Osteocyte (in vitro differentiated cells): ENCODE measurements at regions not wholly inside any gene's neighbourhood (a gene's known extent, or its start where the extent isn't known, plus 50 kb on each side); places are given as distances from the start of the nearest gene placed in this dataset.

Source experiments
- DNase-seq: peaks from one replicate; pipeline ENCODE4 v3.0.0; 2021; ENCODE audit warnings: mixed read lengths; ENCODE audit not compliant: unreplicated experiment; ENCODE audit errors: extremely low spot score
- H3K27ac Mint-ChIP-seq: one replicate; pipeline ENCODE4 v1.8.0; 2021; ENCODE audit warnings: mild to moderate bottlenecking, mixed read lengths; ENCODE audit not compliant: unreplicated experiment
- H3K27me3 Mint-ChIP-seq: one replicate; pipeline ENCODE4 v1.8.0; 2021; ENCODE audit warnings: mixed read lengths; ENCODE audit not compliant: unreplicated experiment
- H3K36me3 Mint-ChIP-seq: one replicate; pipeline ENCODE4 v1.8.0; 2021; ENCODE audit warnings: mixed read lengths; ENCODE audit not compliant: unreplicated experiment
- H3K4me1 Mint-ChIP-seq: one replicate; pipeline ENCODE4 v1.8.0; 2021; ENCODE audit warnings: mixed read lengths; ENCODE audit not compliant: unreplicated experiment
- H3K4me3 Mint-ChIP-seq: one replicate; pipeline ENCODE4 v1.8.0; 2021; ENCODE audit warnings: mild to moderate bottlenecking, moderate library complexity, mixed read lengths; ENCODE audit not compliant: unreplicated experiment
- H3K9me3 Mint-ChIP-seq: one replicate; pipeline ENCODE4 v1.8.0; 2021; ENCODE audit warnings: mixed read lengths; ENCODE audit not compliant: unreplicated experiment
- CTCF ChIP-seq: fragments of 200-600 bp; sonication (generic); IDR thresholded peaks from 2 replicates; pipeline ENCODE4 v1.5.0; 2021; ENCODE audit warnings: antibody characterized with exemption, mild to moderate bottlenecking, moderate library complexity

- DNase-seq: no peak
- no peak for TF ChIP-seq CTCF
- peaks cover 5% of the 10 kb centered on the region for H3K9me3 Mint-ChIP-seq
- H3K27me3 Mint-ChIP-seq: no peaks in the 10 kb centered on the region
- no peaks in the 10 kb centered on the region for H3K36me3 Mint-ChIP-seq
- H3K4me1 Mint-ChIP-seq: peaks cover 10% of the 10 kb centered on the region
- H3K4me3 Mint-ChIP-seq: no peak overlapping the region
- no peak overlapping the region for H3K27ac Mint-ChIP-seq
Measured at GRCh38 chr13:73335210-73335609, 276.4 kb downstream of the KLF5 start.

GRCh38 chr13:73334445-73334844 lies 275.6 kb downstream of the KLF5 start:
- H3K4me3 Mint-ChIP-seq: no peak overlapping the region
- H3K4me1 Mint-ChIP-seq: peaks cover 10% of the 10 kb centered on the region
- no peak for DNase-seq
- TF ChIP-seq CTCF: no peak
- H3K27ac Mint-ChIP-seq: no peak overlapping the region
- no peaks in the 10 kb centered on the region for H3K27me3 Mint-ChIP-seq
- H3K9me3 Mint-ChIP-seq: peaks cover 5% of the 10 kb centered on the region
- no peaks in the 10 kb centered on the region for H3K36me3 Mint-ChIP-seq

- Mint-ChIP-seq H3K27me3 (peaks cover 6% of the 10 kb centered on the region), H3K27ac (no peak overlapping the region), H3K9me3 (peaks cover 5% of the 10 kb centered on the region), H3K4me3 (no peak overlapping the region), H3K4me1 (peaks cover 10% of the 10 kb centered on the region), H3K36me3 (no peaks in the 10 kb centered on the region)
- DNase-seq: no peak
- TF ChIP-seq CTCF: no peak
Measured at GRCh38 chr13:73331556-73331955, 272.8 kb downstream of the KLF5 start.

GRCh38 chr13:73329355-73329754 lies 270.6 kb downstream of the KLF5 start:
- Mint-ChIP-seq H3K27ac (no peak overlapping the region), H3K9me3 (peaks cover 5% of the 10 kb centered on the region), H3K27me3 (peaks cover 6% of the 10 kb centered on the region), H3K36me3 (no peaks in the 10 kb centered on the region), H3K4me3 (no peak overlapping the region), H3K4me1 (peaks cover 1% of the 10 kb centered on the region)
- TF ChIP-seq CTCF: no peak
- no peak for DNase-seq

GRCh38 chr13:73327579-73327978 lies 268.8 kb downstream of the KLF5 start:
- Mint-ChIP-seq H3K9me3 (peaks cover 5% of the 10 kb centered on the region), H3K36me3 (no peaks in the 10 kb centered on the region), H3K27ac (no peak overlapping the region), H3K4me3 (no peak overlapping the region), H3K4me1 (no peaks in the 10 kb centered on the region), H3K27me3 (peaks cover 6% of the 10 kb centered on the region)
- no peak for TF ChIP-seq CTCF
- no peak for DNase-seq
